NCI-H2227 (cell line): ENCODE measurements at regions not wholly inside any gene's neighbourhood (a gene's known extent, or its start where the extent isn't known, plus 50 kb on each side); places are given as distances from the start of the nearest gene placed in this dataset.
A peak's percentile ranks its signal among the peaks of the same experiment; 100 is the strongest.

ENCODE experiments used
- DNase-seq: peaks from one replicate; lab custom pipeline; 2025; ENCODE audit not compliant: unreplicated experiment; lab: John Stamatoyannopoulos, UW

DNA sequence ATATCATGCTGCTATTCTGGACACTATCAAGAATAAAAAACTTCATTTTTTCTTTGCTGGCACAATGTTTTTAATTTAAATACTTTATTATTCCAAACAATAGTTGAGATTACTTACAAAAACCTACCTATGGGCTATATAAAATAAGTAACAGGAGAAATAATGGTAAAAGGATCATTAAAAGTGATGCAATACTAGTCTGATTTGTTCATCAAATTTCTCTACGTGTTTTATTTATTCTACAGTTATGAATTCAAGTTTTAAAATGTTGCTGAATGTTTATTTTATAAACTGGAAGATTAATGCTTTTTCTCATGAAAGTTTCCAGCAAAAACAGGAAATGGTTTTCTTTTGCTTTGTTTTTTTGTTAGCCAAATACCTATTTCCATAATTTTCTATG lies 662.4 kb upstream of the BRINP3 start:
- DNase-seq, result no peak

DNA sequence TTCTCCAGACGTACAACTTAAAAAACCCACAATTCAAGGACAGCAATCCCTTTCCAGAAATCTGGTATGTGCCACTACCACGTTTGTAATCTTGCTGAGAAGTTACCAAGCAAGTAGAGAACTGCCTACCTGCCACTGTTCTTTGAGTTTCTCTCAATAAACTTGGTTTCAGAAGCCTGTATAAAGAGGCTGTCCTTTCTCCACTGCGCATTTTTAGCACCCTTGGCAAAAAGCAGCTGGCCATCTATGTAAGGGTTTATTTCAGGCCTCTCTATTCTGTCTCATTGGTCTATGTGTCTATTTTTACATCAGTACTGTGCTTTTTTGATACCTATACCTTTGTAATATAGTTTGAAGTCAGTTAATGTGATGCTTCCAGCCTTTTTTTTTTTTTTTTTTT lies 665.1 kb upstream of the BRINP3 start:
- no peak for DNase-seq

DNA sequence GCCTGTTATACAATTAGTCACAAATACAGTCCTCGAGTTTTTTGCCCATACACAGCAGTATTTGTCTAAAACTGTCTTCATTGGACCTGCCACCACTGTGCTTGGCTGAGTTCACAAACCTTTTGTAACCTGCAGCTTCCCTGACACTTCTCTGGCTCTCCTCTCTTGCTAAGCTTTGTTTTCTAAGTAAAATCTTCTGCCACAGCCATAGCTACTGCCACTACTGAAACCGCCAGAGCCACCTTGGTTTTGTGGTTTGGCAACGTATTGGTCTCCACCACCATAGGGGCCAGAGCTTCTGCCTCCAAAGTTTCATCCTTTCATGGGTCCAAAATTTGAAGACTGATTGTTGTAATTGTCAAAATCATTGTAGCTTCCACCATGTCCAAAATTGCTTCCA lies 668.2 kb upstream of the BRINP3 start:
- no peak for DNase-seq

DNA sequence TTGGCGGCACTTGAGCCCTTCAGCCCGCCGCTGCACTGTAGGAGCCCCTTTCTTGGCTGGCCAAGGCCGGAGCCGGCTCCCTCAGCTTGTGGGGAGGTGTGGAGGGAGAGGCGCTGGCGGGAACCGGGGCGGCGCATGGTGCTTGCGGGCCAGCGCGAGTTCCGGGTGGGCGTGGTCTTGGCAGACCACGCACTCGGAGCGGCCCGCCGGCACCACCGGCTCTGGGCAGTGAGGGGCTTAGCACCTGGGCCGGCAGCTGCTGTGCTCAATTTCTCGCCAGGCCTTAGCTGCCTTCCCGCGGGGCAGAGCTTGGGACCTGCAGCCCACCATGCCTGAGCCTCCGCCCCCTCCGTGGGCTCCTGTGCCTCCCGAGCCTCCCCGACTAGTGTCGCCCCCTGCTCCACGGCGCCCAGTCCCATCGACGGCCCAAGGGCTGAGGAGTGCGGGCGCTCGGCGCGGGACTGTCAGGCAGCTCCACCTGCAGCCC lies 673.7 kb upstream of the BRINP3 start:
- no peak for DNase-seq

DNA sequence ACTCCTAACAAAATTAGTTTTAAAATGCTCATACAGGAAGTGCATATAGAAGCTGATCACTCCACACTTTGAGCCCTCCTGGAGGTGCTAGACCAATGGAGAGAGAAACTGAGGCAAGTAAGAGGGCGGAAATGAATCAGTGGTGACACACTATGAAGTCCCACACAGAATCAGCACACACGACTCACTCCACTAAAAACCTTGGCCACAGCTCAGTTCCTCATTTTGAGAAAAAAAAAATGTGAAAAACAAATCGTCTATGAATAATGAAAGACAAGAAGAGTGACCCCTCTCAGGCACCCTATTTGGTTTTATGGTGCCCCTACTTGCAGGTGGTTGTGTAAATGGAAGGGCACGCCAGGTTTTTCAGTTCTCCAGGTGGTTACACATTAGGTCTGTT lies 675.1 kb upstream of the BRINP3 start:
- no peak for DNase-seq

DNA sequence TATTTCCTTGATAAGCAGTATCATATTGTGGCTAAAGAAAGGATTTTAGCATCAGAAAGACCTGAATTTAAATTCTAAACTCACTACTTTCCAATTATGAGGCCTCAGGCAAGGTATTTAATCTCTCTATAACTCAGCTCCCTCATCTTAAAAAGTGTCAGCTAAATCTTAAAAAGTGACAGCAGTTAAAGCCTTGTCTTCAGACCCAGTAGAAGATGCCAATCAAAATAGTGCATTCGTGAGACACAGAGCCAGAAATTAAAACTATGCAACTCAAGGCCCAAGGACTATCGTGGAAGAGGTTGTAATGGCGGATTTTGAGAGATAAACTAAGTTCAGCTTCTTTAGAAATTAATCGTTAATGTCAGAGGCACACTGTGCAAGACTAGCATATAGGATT lies 677.5 kb upstream of the BRINP3 start:
- DNase-seq, result no peak

DNA sequence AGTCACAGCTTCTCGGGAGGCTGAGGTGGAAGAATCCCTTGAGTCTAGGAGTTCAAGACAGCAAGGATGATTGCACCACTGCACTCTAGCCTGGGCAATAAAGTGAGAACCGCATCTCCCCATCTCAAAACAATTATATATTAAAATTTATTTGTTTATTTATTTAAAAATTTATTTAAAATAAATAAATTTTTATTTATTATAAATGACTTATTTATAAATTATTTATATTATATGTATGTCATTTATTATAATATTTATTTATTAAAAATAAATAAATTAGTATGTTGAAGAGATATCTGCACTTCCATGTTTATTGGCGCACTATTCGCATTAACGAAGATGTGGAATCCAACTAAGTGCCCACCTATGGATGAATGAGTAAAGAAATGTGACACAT lies 683.2 kb upstream of the BRINP3 start:
- DNase-seq, result no peak

DNA sequence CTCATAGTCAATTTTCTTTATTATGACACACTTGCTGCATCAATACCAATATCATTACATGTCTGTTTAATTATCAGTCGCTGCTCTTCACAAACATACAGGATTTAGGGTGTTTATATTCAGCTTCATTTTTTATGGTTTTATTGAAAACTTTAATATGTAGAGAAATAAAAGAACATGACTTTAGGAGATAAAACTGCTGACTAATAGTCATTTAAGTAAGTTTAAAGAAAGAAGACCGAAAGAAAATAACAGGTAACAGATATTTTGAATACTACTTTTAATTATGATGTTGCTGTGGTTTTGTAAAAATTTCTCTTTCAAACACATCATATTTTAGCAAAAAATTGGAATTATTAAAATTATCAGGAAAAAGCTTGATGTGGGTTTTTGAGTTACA lies 685.1 kb upstream of the BRINP3 start:
- DNase-seq, result no peak

DNA sequence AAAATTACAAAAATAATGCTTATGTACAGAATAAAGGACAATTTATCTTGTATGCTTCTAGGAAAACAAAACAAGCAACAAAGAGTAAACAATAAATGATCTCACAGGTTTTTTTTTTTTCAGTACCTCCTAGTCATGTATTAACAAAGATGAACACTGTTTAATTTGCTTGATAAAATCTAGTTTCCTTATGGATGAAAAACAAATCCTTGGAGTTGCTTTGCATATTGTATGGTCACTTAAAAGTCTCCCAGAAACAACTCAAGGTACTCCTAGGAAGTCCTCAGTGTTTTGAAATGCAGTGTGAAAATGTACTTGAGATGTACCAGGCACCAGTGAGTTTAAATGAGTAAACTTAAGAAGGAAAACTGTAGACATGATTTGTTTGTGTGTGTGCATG lies 686.0 kb upstream of the BRINP3 start:
- no peak for DNase-seq

DNA sequence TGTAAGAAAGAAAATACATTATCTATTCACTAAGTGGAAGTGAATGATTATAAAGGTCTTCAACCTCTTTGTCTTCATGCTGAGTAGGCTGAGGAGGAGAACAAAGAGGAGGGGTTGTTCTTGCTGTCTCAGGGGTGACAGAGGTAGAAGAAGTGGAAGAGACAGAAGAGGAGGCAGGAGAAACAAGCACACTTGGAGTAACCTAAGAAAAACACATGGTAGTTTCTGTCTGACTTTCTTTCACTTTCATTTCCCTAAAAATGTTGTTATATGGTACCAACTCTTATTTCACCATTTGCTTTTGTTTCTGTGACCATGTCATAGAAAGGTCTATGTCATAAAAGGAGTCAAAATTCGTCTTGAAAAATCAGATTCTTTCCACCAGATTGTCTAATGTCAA lies 696.6 kb upstream of the BRINP3 start:
- no peak for DNase-seq

DNA sequence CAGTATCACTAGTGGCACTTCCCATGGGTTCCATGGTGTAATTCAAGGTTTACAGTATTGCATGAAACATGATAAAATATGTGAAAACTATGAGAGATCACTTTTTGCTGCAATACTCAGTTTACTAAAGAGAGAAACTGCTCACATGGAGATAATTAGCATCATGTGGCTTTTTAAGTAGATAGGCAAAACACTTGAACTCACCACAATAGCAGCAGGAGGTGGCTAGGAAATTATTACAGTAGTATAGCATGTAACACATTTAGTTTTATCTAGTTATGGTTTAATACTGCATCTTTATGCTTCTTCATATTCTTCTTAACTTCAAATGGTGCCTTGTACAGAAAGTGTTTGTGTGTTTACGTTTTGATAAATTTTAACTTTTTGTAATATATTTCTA lies 698.5 kb upstream of the BRINP3 start:
- DNase-seq, result no peak

DNA sequence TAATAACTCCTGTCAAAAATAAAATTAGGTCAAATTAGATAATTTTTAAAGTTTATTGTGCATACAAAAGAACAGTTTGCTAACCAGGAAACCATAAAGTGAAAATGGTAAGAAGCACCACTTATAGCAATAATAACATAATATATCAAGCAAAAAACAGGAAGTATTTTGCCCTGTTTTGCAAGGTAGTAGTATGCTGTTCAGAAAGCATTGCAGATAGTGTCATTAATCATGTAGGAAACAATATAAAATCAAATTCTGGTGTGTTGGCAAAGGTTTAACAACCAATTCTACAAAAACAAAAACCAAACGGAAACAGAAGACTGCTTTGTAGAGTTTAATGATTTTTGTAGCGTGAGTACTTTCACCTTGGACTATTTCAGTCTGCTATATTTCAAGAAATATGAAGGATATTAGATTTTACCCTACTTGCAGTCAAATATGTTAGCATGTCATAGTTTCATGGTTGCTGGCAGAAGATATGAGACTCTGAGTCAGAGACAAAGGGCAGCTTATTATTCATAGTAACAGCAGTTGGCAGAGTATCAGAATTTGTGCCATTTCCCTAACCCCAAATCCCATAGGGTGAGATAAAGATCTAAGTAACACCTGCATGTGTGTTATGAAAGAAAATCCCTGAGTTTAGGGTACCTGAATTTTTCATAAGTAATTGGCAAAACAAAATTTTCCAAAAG lies 729.0 kb upstream of the BRINP3 start:
- no peak for DNase-seq

DNA sequence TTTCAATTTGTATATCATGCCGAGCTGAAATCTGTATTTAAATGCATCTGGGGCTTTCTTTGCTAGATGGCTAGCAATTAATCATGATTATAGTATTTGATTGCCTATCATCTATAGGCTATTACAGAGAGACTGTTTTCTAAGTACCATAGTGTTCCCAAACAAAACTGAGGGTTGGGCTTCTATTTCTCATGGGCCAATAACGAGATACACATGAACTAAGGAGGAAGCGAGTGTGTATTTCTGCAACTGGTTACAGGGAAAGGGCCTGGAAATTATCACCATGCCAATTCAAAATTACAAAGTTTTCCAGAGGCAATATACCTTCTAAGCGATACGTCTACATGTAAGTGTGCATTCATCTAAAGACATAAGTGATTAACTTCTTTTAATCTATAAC lies 744.5 kb upstream of the BRINP3 start:
- DNase-seq, result no peak

DNA sequence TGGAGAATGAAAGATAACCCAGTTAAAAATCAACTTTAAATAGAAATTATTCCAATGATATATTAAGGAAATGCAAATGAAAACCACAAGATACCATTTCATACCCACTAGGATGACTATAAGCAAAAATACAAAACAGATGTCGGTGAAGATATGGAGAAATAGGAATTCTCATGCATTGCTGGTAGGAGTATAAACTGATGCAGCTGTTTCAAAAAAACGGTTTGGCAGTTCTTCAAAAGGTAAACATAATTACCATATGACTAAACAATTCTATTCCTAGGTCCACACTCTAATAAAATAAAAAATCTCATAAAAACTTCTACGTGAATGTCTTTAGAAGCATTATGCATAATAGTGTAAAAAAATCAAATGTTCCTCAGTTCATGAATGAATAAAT lies 763.3 kb upstream of the BRINP3 start:
- DNase-seq, result no peak

DNA sequence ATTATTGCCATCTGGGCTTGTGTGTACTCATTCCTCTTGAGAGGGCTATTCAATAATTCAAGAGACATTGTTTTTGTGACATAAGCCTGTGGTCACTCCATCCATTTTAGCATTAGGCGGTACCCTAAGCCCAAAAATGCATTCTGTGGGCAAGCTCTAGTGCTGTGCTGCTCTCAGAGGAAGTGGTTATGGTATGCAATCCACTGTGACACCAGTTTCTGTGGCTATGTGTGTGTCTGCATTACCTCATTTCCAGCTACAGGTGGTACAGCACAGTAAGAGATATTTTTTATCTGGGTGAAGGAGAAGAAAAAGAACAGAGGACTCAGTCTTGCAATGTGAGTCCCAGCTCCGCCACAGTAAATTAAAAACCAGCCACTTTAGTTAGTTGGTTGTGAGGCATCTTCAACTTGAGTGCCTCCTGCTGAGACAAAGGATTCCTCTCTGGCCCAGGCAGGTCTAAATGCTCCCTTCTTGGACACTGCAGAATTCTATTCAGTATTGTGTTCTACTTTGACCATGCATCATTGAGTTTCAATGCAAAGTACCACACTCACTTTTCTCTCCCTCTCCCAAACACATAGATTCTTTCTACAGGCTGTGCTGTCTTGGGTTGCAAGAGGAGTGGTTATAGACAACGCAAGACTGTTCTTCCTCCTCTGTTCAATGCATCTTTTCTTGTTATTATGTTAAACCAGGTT lies 777.8 kb upstream of the BRINP3 start:
- no peak for DNase-seq

DNA sequence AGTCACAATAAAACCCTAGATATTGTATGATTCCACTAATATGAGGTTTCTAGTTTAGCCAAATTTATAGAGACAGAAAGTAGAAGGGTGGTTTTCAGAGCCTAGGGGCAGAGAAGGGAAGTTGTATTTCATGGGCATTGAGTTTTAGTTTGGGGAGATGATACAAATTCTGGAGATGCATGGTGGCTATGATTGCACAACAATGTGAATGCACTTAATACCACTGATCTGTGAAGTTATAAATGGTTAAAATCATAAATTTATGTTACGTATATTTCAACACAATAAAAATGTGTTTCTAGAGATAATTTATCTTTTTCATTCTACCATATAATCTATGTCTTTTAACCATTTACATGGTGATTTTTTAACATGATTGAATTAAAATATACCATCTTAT lies 779.3 kb upstream of the BRINP3 start:
- no peak for DNase-seq

DNA sequence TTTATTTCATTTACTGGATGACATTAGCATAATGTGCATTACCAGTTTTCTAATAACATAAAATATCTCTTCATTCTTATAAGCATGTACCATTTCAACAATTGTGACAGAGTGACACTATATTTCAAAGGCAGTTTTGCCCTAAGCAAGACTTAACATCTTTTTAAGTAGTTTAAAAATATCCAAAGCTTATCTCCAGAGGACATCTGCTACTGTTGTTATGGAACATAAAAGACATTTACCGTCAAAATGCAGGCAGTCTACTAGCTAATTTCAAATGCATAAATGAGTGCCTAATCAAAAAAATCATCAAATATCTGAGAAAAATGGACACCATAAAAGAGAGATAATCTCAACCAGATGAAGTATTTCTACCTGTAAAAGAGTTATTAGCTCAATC lies 782.4 kb upstream of the BRINP3 start:
- no peak for DNase-seq

DNA sequence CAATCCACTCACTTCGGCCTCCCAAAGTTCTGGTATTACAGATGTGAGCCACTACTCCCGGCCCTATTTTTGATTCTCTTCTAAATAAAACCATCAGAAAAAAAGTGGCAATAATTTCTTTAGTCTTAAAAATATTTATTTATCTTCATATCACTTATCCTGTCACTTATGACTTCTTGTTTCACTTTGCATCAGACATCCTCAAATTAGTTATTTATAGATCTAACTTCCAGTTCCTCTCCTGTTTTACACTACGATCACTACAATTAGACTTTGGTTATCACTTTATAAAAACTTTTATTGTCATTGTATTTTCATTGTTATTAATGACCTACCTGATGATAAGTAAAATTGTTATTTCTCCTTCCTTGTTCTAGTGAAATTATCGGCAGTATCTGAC lies 783.4 kb upstream of the BRINP3 start:
- no peak for DNase-seq

DNA sequence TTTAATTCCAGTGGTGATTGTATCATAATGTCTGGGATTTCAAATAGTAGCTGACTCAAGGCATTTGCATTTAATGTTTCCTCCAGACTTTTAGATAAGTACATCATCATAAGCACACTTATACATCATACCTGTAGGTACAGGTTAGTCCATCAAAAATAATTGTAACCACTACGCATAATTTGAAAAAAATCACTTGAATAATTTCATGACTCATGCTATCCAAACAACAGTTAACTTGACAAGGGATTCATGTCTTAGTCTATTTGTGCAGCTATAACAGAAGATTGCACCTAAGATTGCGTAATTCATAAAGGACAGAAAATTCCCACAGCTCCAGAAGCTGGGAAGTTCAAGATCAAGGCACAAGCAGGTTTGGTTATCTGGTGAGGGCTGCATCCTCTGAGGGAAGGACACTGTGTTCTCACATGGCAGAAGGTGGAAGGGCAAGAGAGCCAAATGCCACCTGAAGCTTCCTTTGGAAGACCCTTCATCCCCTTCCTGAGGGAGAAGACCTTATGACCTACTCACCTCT lies 801.7 kb upstream of the BRINP3 start:
- no peak for DNase-seq

DNA sequence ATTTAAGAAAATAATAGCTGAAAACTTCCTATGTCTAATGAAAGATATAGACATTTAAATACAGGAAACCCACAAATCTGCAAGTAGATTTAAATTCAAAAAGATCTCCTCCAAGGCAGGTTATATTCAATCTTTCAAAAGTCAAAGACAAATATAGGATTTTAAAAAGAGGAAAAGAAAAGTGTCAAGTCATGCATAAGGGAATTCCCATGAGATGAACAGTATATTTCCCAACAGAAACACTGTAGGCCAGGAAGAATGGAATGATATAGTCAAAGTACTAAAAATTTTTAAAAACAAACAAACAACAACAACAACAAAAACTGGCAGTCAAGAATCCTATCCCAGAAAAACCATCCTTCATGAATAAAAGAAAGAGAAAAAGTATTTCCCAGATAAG lies 806.5 kb upstream of the BRINP3 start:
- no peak for DNase-seq

DNA sequence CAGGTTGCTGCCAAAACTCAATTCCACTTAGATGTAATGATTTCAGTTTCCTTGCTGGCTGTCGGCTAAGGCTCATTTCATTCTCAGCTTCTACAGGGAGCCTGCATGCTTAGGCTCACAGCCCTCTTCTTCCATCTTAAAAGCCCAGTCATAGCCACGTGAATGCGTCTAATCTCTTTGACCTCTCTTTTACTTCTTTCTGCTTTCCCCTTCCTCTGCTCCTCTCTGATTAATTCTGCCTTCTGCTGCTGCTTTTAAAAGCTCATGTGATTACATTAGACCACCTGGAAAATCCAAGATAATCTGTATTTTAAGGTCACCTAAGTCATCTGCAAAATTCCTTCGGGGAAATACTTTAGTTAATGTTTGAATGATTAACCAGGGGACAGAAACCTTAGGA lies 812.8 kb upstream of the BRINP3 start:
- DNase-seq, result peak; percentile 21

DNA sequence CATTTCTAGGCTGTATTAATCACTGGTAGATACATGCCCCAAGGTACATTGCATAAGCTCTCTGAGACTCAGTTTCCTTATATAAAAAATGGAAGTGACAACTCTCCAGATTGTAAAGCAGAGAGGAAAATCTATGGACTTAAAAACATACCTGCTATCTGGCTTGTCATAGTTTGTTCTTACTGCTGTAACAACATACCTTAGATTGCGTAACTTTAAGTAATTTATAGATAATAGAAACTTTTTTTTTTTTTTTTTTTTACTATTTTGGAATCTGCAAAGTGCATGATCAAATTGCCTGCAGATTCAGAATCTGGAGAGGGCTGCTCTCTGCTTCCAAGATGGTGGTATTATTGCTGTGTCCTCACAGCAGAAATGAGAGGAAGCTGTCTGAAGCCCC lies 827.7 kb upstream of the BRINP3 start:
- DNase-seq, result no peak

DNA sequence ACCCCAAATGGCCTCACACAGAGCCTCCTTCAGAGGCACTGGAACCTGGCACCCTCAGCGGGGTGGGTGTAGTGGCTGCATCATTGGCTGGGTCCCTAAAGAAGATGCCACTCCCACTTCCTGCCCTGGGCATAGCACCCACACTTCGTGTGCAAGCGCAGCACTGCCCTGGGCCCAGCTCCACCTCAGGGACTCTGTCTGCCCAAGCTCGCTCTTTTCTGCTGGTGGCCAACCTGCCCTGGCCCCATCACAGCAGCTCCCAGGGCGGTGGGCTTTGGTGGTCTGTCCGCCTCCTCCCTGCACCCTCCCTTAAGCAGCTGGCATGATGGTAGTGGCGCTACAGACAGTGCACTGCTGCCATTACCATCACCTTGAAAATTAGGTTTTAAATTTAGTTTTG lies 829.3 kb upstream of the BRINP3 start:
- no peak for DNase-seq
